ENCODE measurements at regions not wholly inside any gene's neighbourhood (a gene's known extent, or its start where the extent isn't known, plus 50 kb on each side); places are given as distances from the start of the nearest gene placed in this dataset.

DNA sequence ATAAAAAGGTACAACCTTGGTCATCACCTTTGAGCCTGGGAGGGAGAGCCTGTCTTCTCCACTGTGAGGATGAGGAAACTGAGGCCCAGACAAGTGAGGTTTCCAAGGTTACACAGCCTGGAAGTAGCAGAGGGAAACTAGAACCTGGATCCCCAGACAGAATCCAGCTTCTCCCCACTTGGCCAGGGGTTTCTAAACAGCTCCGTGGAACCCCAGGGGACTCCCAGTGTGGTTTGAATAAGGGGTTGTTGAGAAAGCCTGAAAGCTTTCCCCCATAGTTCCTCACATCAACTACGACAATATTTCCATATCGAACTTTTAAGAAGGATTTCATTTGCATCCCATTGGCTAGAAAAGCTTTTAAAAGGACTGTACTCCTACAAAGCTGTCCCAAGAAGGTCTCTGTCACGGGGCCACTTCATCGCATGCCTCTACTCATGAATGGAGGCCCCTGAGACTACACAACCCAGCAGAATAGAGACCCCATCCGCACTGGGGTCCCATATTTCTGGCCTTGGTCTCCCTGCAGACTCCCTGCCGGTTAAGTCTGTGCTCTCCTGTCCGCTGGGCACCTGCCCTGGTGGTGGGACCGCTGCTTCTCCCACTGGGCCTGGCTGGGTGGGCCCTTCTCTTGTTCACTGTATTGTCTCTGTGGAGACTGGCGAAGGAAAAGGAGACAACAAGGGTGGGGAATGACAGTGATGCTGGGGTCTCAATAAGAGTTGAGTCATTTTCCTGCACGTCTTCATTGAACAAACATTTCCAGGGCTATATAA is 178.5 kb downstream of the SMAD6 start (continued):
- TF ChIP-seq, protein P1, sequence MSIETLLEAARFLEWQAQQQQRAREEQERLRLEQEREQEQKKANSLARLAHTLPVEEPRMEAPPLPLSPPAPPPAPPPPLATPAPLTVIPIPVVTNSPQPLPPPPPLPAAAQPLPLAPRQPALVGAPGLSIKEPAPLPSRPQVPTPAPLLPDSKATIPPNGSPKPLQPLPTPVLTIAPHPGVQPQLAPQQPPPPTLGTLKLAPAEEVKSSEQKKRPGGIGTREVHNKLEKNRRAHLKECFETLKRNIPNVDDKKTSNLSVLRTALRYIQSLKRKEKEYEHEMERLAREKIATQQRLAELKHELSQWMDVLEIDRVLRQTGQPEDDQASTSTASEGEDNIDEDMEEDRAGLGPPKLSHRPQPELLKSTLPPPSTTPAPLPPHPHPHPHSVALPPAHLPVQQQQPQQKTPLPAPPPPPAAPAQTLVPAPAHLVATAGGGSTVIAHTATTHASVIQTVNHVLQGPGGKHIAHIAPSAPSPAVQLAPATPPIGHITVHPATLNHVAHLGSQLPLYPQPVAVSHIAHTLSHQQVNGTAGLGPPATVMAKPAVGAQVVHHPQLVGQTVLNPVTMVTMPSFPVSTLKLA (conservative IDR thresholded peaks at IDR 0.05): no peak
- no peak for TF ChIP-seq ZNF23 (CRISPR knock-in tag; IDR thresholded peaks at IDR 0.05)
- TF ChIP-seq, protein P2, sequence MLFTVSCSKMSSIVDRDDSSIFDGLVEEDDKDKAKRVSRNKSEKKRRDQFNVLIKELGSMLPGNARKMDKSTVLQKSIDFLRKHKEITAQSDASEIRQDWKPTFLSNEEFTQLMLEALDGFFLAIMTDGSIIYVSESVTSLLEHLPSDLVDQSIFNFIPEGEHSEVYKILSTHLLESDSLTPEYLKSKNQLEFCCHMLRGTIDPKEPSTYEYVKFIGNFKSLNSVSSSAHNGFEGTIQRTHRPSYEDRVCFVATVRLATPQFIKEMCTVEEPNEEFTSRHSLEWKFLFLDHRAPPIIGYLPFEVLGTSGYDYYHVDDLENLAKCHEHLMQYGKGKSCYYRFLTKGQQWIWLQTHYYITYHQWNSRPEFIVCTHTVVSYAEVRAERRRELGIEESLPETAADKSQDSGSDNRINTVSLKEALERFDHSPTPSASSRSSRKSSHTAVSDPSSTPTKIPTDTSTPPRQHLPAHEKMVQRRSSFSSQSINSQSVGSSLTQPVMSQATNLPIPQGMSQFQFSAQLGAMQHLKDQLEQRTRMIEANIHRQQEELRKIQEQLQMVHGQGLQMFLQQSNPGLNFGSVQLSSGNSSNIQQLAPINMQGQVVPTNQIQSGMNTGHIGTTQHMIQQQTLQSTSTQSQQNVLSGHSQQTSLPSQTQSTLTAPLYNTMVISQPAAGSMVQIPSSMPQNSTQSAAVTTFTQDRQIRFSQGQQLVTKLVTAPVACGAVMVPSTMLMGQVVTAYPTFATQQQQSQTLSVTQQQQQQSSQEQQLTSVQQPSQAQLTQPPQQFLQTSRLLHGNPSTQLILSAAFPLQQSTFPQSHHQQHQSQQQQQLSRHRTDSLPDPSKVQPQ (CRISPR knock-in tag; IDR thresholded peaks at IDR 0.05; ENCODE audit: borderline replicate concordance): no peak
- TF ChIP-seq OTX1 (CRISPR knock-in tag; IDR thresholded peaks at IDR 0.05): no peak
- TF ChIP-seq TBL1XR1 (IDR thresholded peaks at IDR 0.05; ENCODE audit: low read length in 2 of 2): no peak
- no peak for TF ChIP-seq ZNF395 (CRISPR knock-in tag; IDR thresholded peaks at IDR 0.05)
